SK-N-SH (cell line): ENCODE measurements at regions not wholly inside any gene's neighbourhood (a gene's known extent, or its start where the extent isn't known, plus 50 kb on each side); places are given as distances from the start of the nearest gene placed in this dataset.

ENCODE experiments used
- CTCF ChIA-PET: fragments of 300-600, 350-600 bp; formaldehyde crosslinking; extraction: SDS; loops from one replicate; lab custom pipeline; 2021; lab: Yijun Ruan, JAX
- POLR2A ChIA-PET: fragments of 350-600 bp; sonication (Branson Sonifier 250); formaldehyde crosslinking; extraction: SDS; loops from one replicate; lab custom pipeline; 2020; ENCODE audit warnings: antibody characterized with exemption, inconsistent platforms; lab: Yijun Ruan, JAX
- DNase-seq: peaks from one replicate; pipeline ENCODE4 v3.0.0; 2012
- H2AFZ ChIP-seq: fragments of 200-600 bp; sonication (generic); 2 replicates; pipeline ENCODE4 v1.8.1; 2016; ENCODE audit warnings: antibody characterized with exemption, mild to moderate bottlenecking, low read depth
- H3F3A ChIP-seq: fragments of 200-600 bp; sonication (generic); replicated peaks from 2 replicates; pipeline ENCODE3; 2016; ENCODE audit warnings: antibody characterized with exemption, mild to moderate bottlenecking; ENCODE audit not compliant: insufficient read depth
- H3K27ac ChIP-seq, 2 experiments: fragments of 200-500 bp in 1 of 2; fragments of 200-600 bp in 1 of 2; sonication (Bioruptor generic) in 1 of 2; sonication (generic), shearing (Covaris generic) in 1 of 2; 2 replicates each; pipeline versions ENCODE4 v1.5.1 to v1.6.1; 2014 to 2016; ENCODE audit warnings: low read depth in 2 of 2, inconsistent platforms in 1 of 2, low read length in 1 of 2, mild to moderate bottlenecking in 1 of 2, mixed read lengths in 1 of 2
- H3K27me3 ChIP-seq: fragments of 200-600 bp; sonication (generic), shearing (Covaris generic); 2 replicates; pipeline ENCODE4 v1.6.1; 2016; ENCODE audit warnings: mixed run types; ENCODE audit not compliant: insufficient read depth
- H3K36me3 ChIP-seq, 2 experiments: fragments of 200-500 bp in 1 of 2; fragments of 200-600 bp in 1 of 2; sonication (Bioruptor generic) in 1 of 2; sonication (generic) in 1 of 2; replicated peaks in 1 of 2; 2 replicates each; pipeline versions ENCODE3 to v1.5.1; 2014 to 2016; ENCODE audit warnings: low read length in 1 of 2, mild to moderate bottlenecking in 1 of 2; ENCODE audit not compliant: insufficient read depth in 2 of 2, control insufficient read depth in 1 of 2
- H3K4me1 ChIP-seq, 2 experiments: fragments of 200-500 bp in 1 of 2; fragments of 200-600 bp in 1 of 2; sonication (Bioruptor generic) in 1 of 2; sonication (generic), shearing (Covaris generic) in 1 of 2; 2 replicates each; pipeline versions ENCODE4 v1.5.1 to v1.6.1; 2014 to 2016; ENCODE audit warnings: low read depth in 1 of 2, low read length in 1 of 2, mixed run types in 1 of 2; ENCODE audit not compliant: insufficient read depth in 2 of 2, control insufficient read depth in 1 of 2
- H3K4me2 ChIP-seq: fragments of 200-600 bp; sonication (generic), shearing (Covaris generic); 2 replicates; pipeline ENCODE4 v1.6.1; 2017; ENCODE audit warnings: mixed run types
- H3K4me3 ChIP-seq, 2 experiments: fragments of 200-500 bp in 1 of 2; fragments of 200-600 bp in 1 of 2; sonication (Bioruptor generic) in 1 of 2; sonication (generic), shearing (Covaris generic) in 1 of 2; 2 replicates each; pipeline versions ENCODE4 v1.5.1 to v1.8.1; 2014 to 2016; ENCODE audit warnings: low read depth in 2 of 2, inconsistent platforms in 1 of 2, low read length in 1 of 2, mild to moderate bottlenecking in 1 of 2, mixed read lengths in 1 of 2, moderate library complexity in 1 of 2
- H3K79me2 ChIP-seq: fragments of 200-600 bp; sonication (generic); 2 replicates; pipeline ENCODE4 v1.8.1; 2017; ENCODE audit warnings: mild to moderate bottlenecking; ENCODE audit not compliant: insufficient read depth
- H3K9ac ChIP-seq: fragments of 200-600 bp; sonication (generic); 2 replicates; pipeline ENCODE4 v1.6.1; 2017; ENCODE audit warnings: mixed run types
- H3K9me2 ChIP-seq: fragments of 200-600 bp; sonication (generic); 2 replicates; pipeline ENCODE4 v1.6.1; 2017; ENCODE audit warnings: mixed run types
- H3K9me3 ChIP-seq: fragments of 200-600 bp; sonication (generic); 2 replicates; pipeline ENCODE4 v1.6.1; 2017; ENCODE audit warnings: mixed run types, mild to moderate bottlenecking, moderate library complexity
- H4K20me1 ChIP-seq: fragments of 200-600 bp; sonication (generic); 2 replicates; pipeline ENCODE4 v1.6.1; 2017; ENCODE audit warnings: mild to moderate bottlenecking, mixed run types; ENCODE audit not compliant: insufficient read depth
- ELF1 ChIP-seq: IDR thresholded peaks from 2 replicates; pipeline ENCODE4 v1.4.0; 2012
- EP300 ChIP-seq, 2 experiments: IDR thresholded peaks; 2 replicates each; pipeline versions ENCODE4 v1.4.0 to v1.6.1; 2012; ENCODE audit warnings: borderline replicate concordance in 1 of 2, low read depth in 1 of 2, low read length in 1 of 2
- FOXM1 ChIP-seq: IDR thresholded peaks from 2 replicates; pipeline ENCODE4 v1.4.0; 2012; ENCODE audit warnings: low read depth, mild to moderate bottlenecking
- JUND ChIP-seq: IDR thresholded peaks from 2 replicates; pipeline ENCODE4 v1.4.0; 2012
- NFIC ChIP-seq: IDR thresholded peaks from 2 replicates; pipeline ENCODE4 v1.4.0; 2012; ENCODE audit warnings: borderline replicate concordance
- NRF1 ChIP-seq: IDR thresholded peaks from 2 replicates; pipeline ENCODE4 v1.6.1; 2012; ENCODE audit warnings: low read depth, mild to moderate bottlenecking, low read length
- POLR2AphosphoS5 ChIP-seq: IDR thresholded peaks from 2 replicates; pipeline ENCODE4 v1.6.1; 2012; ENCODE audit warnings: low read depth, low read length
- RAD21 ChIP-seq: IDR thresholded peaks from 2 replicates; pipeline ENCODE4 v1.6.1; 2012; ENCODE audit warnings: mild to moderate bottlenecking, low read length
- RCOR1 ChIP-seq: fragments of 150-350 bp; IDR thresholded peaks from 2 replicates; pipeline ENCODE4 v1.6.1; 2017; ENCODE audit warnings: antibody characterized with exemption, low read length
- RFX5 ChIP-seq: IDR thresholded peaks from 2 replicates; pipeline ENCODE4 v1.6.1; 2012; ENCODE audit warnings: mild to moderate bottlenecking, improper control_type of control experiment, low read length
- SIN3A ChIP-seq: IDR thresholded peaks from 2 replicates; pipeline ENCODE4 v1.6.1; 2012; ENCODE audit warnings: low read depth, mild to moderate bottlenecking, low read length, moderate library complexity, borderline replicate concordance
- WGBS: methylation state at CpG from one replicate; pipeline ENCODE4 v1.1.6; 2017; ENCODE audit warnings: low lambda C conversion rate; 5-methylcytosine and 5-hydroxymethylcytosine counted together
- TF ChIP-seq, protein P1 (sequence below): fragments of 150-350 bp; IDR thresholded peaks from 2 replicates; pipeline ENCODE4 v1.6.1; 2016; ENCODE audit warnings: mild to moderate bottlenecking, low read depth, low read length
- TF ChIP-seq, protein P2 (sequence below): IDR thresholded peaks from 2 replicates; pipeline ENCODE4 v1.4.0; 2012; ENCODE audit warnings: low read depth, borderline replicate concordance

GRCh38 chr6:37102299-37103168 lies 67.4 kb upstream of the PIM1 start (continued):
- peak; percentile 28; the same call in 1 of the 2 replicates for TF ChIP-seq RAD21
- peak; percentile 30; the same call in 1 of the 2 replicates for TF ChIP-seq POLR2AphosphoS5
- peak; percentile 41; the same call in 1 of the 2 replicates for TF ChIP-seq ELF1
- no peak for TF ChIP-seq JUND
- TF ChIP-seq, protein P1, sequence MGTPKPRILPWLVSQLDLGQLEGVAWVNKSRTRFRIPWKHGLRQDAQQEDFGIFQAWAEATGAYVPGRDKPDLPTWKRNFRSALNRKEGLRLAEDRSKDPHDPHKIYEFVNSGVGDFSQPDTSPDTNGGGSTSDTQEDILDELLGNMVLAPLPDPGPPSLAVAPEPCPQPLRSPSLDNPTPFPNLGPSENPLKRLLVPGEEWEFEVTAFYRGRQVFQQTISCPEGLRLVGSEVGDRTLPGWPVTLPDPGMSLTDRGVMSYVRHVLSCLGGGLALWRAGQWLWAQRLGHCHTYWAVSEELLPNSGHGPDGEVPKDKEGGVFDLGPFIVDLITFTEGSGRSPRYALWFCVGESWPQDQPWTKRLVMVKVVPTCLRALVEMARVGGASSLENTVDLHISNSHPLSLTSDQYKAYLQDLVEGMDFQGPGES = no peak
- TF ChIP-seq EP300 (IDR thresholded peaks at IDR 0.05; ENCODE audit: borderline replicate concordance in 1 of 2, low read depth in 1 of 2, low read length in 1 of 2) = peak in 1 of 2 experiments; percentile 48; a peak in 2 of 4 replicates
- peak; percentile 47; the same call in 1 of the 2 replicates for TF ChIP-seq NRF1
- TF ChIP-seq, protein P2, sequence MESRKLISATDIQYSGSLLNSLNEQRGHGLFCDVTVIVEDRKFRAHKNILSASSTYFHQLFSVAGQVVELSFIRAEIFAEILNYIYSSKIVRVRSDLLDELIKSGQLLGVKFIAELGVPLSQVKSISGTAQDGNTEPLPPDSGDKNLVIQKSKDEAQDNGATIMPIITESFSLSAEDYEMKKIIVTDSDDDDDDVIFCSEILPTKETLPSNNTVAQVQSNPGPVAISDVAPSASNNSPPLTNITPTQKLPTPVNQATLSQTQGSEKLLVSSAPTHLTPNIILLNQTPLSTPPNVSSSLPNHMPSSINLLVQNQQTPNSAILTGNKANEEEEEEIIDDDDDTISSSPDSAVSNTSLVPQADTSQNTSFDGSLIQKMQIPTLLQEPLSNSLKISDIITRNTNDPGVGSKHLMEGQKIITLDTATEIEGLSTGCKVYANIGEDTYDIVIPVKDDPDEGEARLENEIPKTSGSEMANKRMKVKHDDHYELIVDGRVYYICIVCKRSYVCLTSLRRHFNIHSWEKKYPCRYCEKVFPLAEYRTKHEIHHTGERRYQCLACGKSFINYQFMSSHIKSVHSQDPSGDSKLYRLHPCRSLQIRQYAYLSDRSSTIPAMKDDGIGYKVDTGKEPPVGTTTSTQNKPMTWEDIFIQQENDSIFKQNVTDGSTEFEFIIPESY = no peak

DNA sequence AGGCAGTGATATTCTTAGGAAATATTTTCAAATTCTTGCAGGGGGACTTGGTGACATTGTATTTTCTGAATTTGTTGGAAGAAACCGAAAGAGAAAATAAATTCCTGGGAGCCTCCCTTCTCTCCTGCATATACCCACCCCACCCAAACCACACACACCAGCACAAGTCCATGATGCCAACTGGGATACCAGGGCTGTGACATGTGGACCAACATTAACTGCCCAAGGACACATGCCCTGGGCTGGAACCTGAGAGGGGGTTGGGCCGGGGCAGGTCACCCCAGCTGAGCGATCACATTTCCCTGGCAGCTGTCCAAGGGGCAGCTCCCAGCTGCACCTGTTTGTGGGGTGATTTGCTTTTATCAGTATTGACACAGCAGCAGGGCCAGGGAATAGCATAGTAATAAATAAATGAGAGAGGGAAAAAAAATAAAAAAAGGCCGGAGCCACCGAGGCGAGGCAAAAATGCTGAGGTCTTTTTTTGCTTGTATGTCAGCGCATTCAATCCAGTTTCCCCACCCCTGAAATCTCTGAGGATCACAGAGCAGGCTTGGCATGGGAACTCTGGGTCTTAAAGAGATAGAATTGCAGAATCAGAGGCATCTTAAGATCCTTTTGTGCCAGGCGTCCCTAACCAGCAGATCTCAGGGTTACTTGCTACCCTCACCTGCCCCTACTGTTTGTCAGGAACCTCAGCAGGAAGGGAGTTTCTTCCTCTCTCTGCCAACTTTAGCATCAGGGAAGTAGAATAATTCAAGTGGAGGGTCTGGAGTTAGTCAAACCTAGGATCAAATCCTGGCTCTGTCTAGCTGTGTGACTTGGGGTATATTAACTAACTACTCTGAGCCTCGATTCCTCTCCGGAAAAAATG lies 66.5 kb upstream of the PIM1 start:
- Histone ChIP-seq H2AFZ (peak overlapping the region; percentile 86; the same call in 1 of the 2 replicates), H3K79me2 (no peaks in the 10 kb centered on the region), H3K4me1 (peaks cover 18 to 27% of the 10 kb centered on the region in 2 experiments), H4K20me1 (no peaks in the 10 kb centered on the region), H3K27me3 (no peaks in the 10 kb centered on the region), H3K9ac (peak overlapping the region; percentile 80), H3K9me3 (no peaks in the 10 kb centered on the region), H3K4me3 (peak overlapping the region; percentile 42 to 56; a peak in 3 of 4 replicates), H3K27ac (peak overlapping the region; percentile 86 to 93), H3K9me2 (no peaks in the 10 kb centered on the region), H3F3A (peaks cover 6% of the 10 kb centered on the region), H3K4me2 (peak overlapping the region; percentile 72)
- DNase-seq = peak; percentile 63
- POLR2A ChIA-PET = interaction anchor here (0.6 to 2.9 kb wide), 8 partner anchors 16 to 117 kb away, joined by 3 to 17 read pairs (median 5); partner anchors contain the start of genes MTCH1 and PIM1
- CTCF ChIA-PET = interaction anchor here (0.9 to 4.5 kb wide), 8 partner anchors 12 to 104 kb away, joined by 3 to 29 read pairs (median 3); partner anchors contain the start of gene PIM1
- TF ChIP-seq FOXM1 (no peak), SIN3A (0 out of 2 replicates have a peak, but pooled peaks have one; percentile 21), RCOR1 (peak; percentile 11; the same call in 1 of the 2 replicates), NFIC (peak; percentile 59), RFX5 (no peak)
- TF ChIP-seq, all 33 proteins: peak for 3
- WGBS = 61% methylated on average over 10 of the region's 10 CpGs
- no peaks in the 10 kb centered on the region for H3K36me3 ChIP-seq
